Fibroblast of lung (primary cell): ENCODE measurements at regions not wholly inside any gene's neighbourhood (a gene's known extent, or its start where the extent isn't known, plus 50 kb on each side); places are given as distances from the start of the nearest gene placed in this dataset.

Source experiments
- DNase-seq, 2 donors: peaks; one replicate each; pipeline versions ENCODE4 v3.0.0 to v3.0.0-alpha.2; 2010; ENCODE audit warnings: low read depth in 2 of 2
- H2AFZ ChIP-seq: 2 replicates; pipeline ENCODE4 v1.5.1; 2012; ENCODE audit warnings: low read length, control low read depth, inconsistent platforms
- H3K27ac ChIP-seq: 2 replicates; pipeline ENCODE4 v1.5.1; 2011; ENCODE audit warnings: low read length, control low read depth; ENCODE audit not compliant: insufficient read depth
- H3K27me3 ChIP-seq: 2 replicates; pipeline ENCODE4 v1.5.1; 2011; ENCODE audit warnings: mild to moderate bottlenecking, low read length; ENCODE audit not compliant: control insufficient read depth, insufficient read depth
- H3K36me3 ChIP-seq: 2 replicates; pipeline ENCODE4 v1.5.1; 2011; ENCODE audit warnings: low read length; ENCODE audit not compliant: control insufficient read depth, insufficient read depth
- H3K4me1 ChIP-seq: 2 replicates; pipeline ENCODE4 v1.5.1; 2011; ENCODE audit warnings: low read length; ENCODE audit not compliant: control insufficient read depth, insufficient read depth; ENCODE audit errors: extremely low read depth
- H3K4me2 ChIP-seq: 2 replicates; pipeline ENCODE4 v1.5.1; 2011; ENCODE audit warnings: low read length, control low read depth; ENCODE audit not compliant: insufficient read depth; ENCODE audit errors: extremely low read depth
- H3K4me3 ChIP-seq, 4 experiments: fragments of 200-600 bp in 1 of 4; sonication (generic) in 1 of 4; replicated peaks in 1 of 4; 2 replicates each; pipeline ENCODE4 v1.5.1; 2011 to 2016; ENCODE audit warnings: low read length in 4 of 4, low read depth in 3 of 4, mild to moderate bottlenecking in 3 of 4, control low read depth in 2 of 4, inconsistent platforms in 1 of 4, mixed read lengths in 1 of 4; ENCODE audit not compliant: insufficient read depth in 1 of 4; ENCODE audit errors: control extremely low read depth in 1 of 4
- H3K79me2 ChIP-seq: 2 replicates; pipeline ENCODE4 v1.5.1; 2012; ENCODE audit warnings: mild to moderate bottlenecking, low read length, inconsistent platforms; ENCODE audit not compliant: control insufficient read depth, insufficient read depth
- H3K9ac ChIP-seq: 2 replicates; pipeline ENCODE4 v1.5.1; 2011; ENCODE audit warnings: mild to moderate bottlenecking, low read length, control low read depth; ENCODE audit not compliant: insufficient read depth
- H3K9me3 ChIP-seq: 2 replicates; pipeline ENCODE4 v1.5.1; 2012; ENCODE audit warnings: low read depth, low read length; ENCODE audit not compliant: control insufficient read depth, insufficient read depth
- H4K20me1 ChIP-seq: 2 replicates; pipeline ENCODE4 v1.5.1; 2011; ENCODE audit warnings: low read length; ENCODE audit not compliant: control insufficient read depth, insufficient read depth; ENCODE audit errors: extremely low read depth
- EZH2 ChIP-seq: IDR thresholded peaks from 2 replicates; pipeline ENCODE4 v1.5.1; 2012; ENCODE audit warnings: low read length, control low read depth, mild to moderate bottlenecking; ENCODE audit errors: missing control alignments
- TF ChIP-seq, protein P1 (sequence below), 2 donors: IDR thresholded peaks in 1 of 2; conservative IDR thresholded peaks in 1 of 2; 1 replicate in 1 of 2; 2 replicates in 1 of 2; pipeline ENCODE4 v1.5.1; 2011 to 2012; ENCODE audit warnings: low read length in 2 of 2, control low read depth in 1 of 2, inconsistent platforms in 1 of 2, low read depth in 1 of 2, mild to moderate bottlenecking in 1 of 2

DNA sequence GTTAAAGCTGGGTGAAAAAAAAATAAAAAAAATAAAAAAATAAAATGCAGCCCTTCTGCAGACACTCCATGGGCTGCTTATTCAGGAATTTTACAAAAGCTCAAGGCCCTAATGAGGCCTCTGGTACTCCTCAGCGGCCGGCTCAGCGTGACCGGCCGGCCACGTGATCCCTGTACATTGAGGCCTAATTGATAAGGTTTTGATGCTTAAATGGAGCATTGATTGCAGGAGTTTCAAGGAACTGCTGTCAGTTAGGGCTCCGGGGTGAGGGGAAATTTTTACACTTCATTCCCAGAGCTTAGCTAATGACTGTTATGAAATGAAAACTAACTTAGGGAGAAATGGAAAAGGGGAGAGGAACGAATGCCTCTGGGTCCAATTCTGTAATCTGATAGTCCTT lies 368.8 kb upstream of the KIRREL3 start:
- no peak overlapping the region for H3K9ac ChIP-seq
- no peak overlapping the region for H2AFZ ChIP-seq
- H3K36me3 ChIP-seq: no peaks in the 10 kb centered on the region
- no peak overlapping the region for H3K4me2 ChIP-seq
- H3K79me2 ChIP-seq: no peaks in the 10 kb centered on the region
- no peaks in the 10 kb centered on the region for H4K20me1 ChIP-seq
- no peak for DNase-seq
- no peaks in the 10 kb centered on the region for H3K4me1 ChIP-seq
- H3K4me3 ChIP-seq: no peak overlapping the region
- no peak overlapping the region for H3K27ac ChIP-seq
- TF ChIP-seq EZH2: no peak
- TF ChIP-seq, protein P1, sequence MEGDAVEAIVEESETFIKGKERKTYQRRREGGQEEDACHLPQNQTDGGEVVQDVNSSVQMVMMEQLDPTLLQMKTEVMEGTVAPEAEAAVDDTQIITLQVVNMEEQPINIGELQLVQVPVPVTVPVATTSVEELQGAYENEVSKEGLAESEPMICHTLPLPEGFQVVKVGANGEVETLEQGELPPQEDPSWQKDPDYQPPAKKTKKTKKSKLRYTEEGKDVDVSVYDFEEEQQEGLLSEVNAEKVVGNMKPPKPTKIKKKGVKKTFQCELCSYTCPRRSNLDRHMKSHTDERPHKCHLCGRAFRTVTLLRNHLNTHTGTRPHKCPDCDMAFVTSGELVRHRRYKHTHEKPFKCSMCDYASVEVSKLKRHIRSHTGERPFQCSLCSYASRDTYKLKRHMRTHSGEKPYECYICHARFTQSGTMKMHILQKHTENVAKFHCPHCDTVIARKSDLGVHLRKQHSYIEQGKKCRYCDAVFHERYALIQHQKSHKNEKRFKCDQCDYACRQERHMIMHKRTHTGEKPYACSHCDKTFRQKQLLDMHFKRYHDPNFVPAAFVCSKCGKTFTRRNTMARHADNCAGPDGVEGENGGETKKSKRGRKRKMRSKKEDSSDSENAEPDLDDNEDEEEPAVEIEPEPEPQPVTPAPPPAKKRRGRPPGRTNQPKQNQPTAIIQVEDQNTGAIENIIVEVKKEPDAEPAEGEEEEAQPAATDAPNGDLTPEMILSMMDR (conservative IDR thresholded peaks at IDR 0.05 in 1 of 2, IDR thresholded peaks at IDR 0.05 in 1 of 2; ENCODE audit: low read depth in 1 of 2, low read length in 2 of 2): no peak
- no peaks in the 10 kb centered on the region for H3K9me3 ChIP-seq
- no peaks in the 10 kb centered on the region for H3K27me3 ChIP-seq

DNA sequence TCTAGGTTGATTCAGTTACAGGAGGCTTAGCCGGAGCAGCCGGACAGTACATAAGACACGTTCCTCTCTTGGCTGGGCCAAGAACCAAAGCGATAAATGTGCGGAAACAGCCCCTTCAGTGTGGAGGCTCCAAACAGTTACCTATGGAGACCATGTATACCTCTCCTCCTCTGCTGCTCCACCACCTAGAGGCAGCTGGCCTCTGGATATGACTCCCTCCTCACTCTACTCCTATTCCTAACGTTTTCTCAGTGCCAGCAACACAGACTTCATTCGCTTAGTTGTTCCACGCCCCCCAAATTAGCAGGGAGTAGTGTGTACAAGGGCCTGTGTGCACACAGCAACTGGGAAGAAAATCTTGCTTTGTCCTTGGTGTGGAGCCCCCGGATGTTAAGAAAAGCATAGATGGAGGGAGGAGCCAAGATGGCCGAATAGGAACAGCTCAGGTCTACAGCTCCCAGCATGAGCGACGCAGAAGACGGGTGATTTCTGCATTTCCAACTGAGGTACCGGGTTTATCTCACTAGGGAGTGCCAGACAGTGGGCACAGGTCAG lies 362.3 kb upstream of the KIRREL3 start:
- Histone ChIP-seq H3K4me3 (no peak overlapping the region), H3K27ac (no peak overlapping the region), H3K4me2 (no peak overlapping the region), H3K4me1 (no peaks in the 10 kb centered on the region), H3K9ac (no peak overlapping the region), H4K20me1 (no peaks in the 10 kb centered on the region), H3K9me3 (no peaks in the 10 kb centered on the region), H3K27me3 (no peaks in the 10 kb centered on the region), H3K79me2 (no peaks in the 10 kb centered on the region), H2AFZ (no peak overlapping the region), H3K36me3 (no peaks in the 10 kb centered on the region)
- DNase-seq: no peak
- TF ChIP-seq, protein P1 (conservative IDR thresholded peaks at IDR 0.05 in 1 of 2, IDR thresholded peaks at IDR 0.05 in 1 of 2; ENCODE audit: low read depth in 1 of 2, low read length in 2 of 2): no peak
- no peak for TF ChIP-seq EZH2

DNA sequence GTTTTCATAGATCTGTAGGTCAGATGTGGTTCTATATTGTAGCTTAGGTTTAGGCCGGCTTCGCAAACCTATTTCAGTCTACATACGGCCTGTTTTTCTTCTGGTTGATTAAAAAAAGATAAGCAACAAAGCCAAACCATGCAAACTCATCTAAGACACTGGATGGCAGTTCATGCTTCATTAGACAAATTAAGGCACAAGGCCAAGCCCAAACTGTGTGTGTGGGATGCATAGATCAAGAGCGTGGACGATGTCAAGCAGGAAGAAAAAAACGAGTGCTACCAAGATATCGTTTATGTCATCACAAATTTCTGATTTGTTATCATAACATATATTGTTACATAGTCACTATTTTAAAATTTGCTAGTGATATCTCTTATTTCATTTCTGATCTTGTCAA lies 357.6 kb upstream of the KIRREL3 start:
- TF ChIP-seq EZH2: no peak
- TF ChIP-seq, protein P1 (conservative IDR thresholded peaks at IDR 0.05 in 1 of 2, IDR thresholded peaks at IDR 0.05 in 1 of 2; ENCODE audit: low read depth in 1 of 2, low read length in 2 of 2): no peak
- Histone ChIP-seq H3K27ac (no peak overlapping the region), H3K9ac (no peak overlapping the region), H3K27me3 (no peaks in the 10 kb centered on the region), H3K9me3 (no peaks in the 10 kb centered on the region), H3K4me1 (no peaks in the 10 kb centered on the region), H3K79me2 (no peaks in the 10 kb centered on the region), H3K4me2 (no peak overlapping the region), H2AFZ (no peak overlapping the region), H3K4me3 (no peak overlapping the region), H4K20me1 (no peaks in the 10 kb centered on the region), H3K36me3 (no peaks in the 10 kb centered on the region)
- DNase-seq: no peak
